ENCODE measurements at regions not wholly inside any gene's neighbourhood (a gene's known extent, or its start where the extent isn't known, plus 50 kb on each side); places are given as distances from the start of the nearest gene placed in this dataset.
"Not testable (repeated sequence)": the region's sequence is repeated elsewhere in the genome, so short reads cannot be mapped to it uniquely, and the experiment has no call there.

DNA sequence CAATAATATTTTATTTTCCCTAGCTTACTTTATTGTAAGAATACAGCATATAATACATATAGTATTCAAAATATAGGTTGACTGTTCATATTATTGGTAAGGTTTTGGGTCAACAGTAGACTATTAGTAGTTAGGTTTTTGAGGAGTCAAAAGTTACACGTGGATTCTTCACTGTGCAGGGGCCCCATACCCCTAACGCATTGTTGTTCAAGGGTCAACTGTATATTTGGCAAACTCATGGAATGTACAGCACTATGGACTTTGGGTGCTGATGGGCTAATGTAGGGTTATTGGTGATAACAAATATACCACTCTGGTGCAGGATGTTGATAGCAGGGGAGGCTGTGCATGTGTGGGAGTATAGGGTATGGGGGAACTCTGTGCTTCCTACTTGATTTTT, 397.2 kb downstream of the BCKDHB start:
- peaks cover 3% of the 10 kb centered on the region for H3K27me3 Mint-ChIP-seq
- no peaks in the 10 kb centered on the region for H3K9me3 Mint-ChIP-seq
- H3K36me3 Mint-ChIP-seq (ENCODE audit: low read depth), result no peaks in the 10 kb centered on the region
- H3K4me1 Mint-ChIP-seq, result no peaks in the 10 kb centered on the region
- DNase-seq, result no peak
- H3K27ac Mint-ChIP-seq, result no peak overlapping the region
- intact Hi-C loops (cut with micrococcal nuclease), result no loop called here
- H3K4me3 Mint-ChIP-seq, result no peak overlapping the region

DNA sequence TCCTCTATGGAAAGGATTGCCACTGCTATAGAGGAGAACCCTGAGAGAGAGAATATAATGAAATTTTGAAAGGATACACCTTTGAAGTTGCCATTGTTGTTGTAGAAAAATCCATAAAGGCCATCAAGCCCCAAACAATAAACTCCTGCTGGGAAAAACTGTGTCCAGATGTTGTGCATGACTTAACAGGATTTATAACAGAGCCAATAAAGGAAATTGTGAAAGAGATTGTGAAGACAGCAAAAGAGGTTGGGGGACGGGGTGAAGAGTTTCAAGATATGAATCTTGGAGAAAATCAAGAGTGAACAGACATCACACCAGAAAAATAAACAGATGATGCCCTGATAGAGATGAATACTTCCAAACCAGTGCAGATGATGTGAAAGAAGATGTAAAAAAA, 396.4 kb downstream of the BCKDHB start:
- no peak overlapping the region for H3K27ac Mint-ChIP-seq
- H3K36me3 Mint-ChIP-seq (ENCODE audit: low read depth), result no peaks in the 10 kb centered on the region
- DNase-seq, result no peak
- H3K9me3 Mint-ChIP-seq, result no peaks in the 10 kb centered on the region
- no peaks in the 10 kb centered on the region for H3K4me1 Mint-ChIP-seq
- intact Hi-C loops (cut with micrococcal nuclease), result no loop called here
- peaks cover 3% of the 10 kb centered on the region for H3K27me3 Mint-ChIP-seq
- H3K4me3 Mint-ChIP-seq, result no peak overlapping the region

- H3K4me3 Mint-ChIP-seq, result no peak overlapping the region
- H3K4me1 Mint-ChIP-seq, result no peaks in the 10 kb centered on the region
- no peaks in the 10 kb centered on the region for H3K9me3 Mint-ChIP-seq
- no peak overlapping the region for H3K27ac Mint-ChIP-seq
- H3K27me3 Mint-ChIP-seq, result peaks cover 3% of the 10 kb centered on the region
- no peaks in the 10 kb centered on the region for H3K36me3 Mint-ChIP-seq (ENCODE audit: low read depth)
- no peak for DNase-seq
- intact Hi-C loops (cut with micrococcal nuclease), result no loop called here
Observed at GRCh38 chr6:80501636-80502035, 395.2 kb downstream of the BCKDHB start.

- H3K4me1 Mint-ChIP-seq; H3K4me3 Mint-ChIP-seq; H3K27ac Mint-ChIP-seq; H3K36me3 Mint-ChIP-seq (ENCODE audit: low read depth); intact Hi-C loops (cut with micrococcal nuclease); H3K27me3 Mint-ChIP-seq; H3K9me3 Mint-ChIP-seq; DNase-seq: not testable (repeated sequence)
Observed at GRCh38 chr6:80497696-80498486, 391.4 kb downstream of the BCKDHB start.

DNA sequence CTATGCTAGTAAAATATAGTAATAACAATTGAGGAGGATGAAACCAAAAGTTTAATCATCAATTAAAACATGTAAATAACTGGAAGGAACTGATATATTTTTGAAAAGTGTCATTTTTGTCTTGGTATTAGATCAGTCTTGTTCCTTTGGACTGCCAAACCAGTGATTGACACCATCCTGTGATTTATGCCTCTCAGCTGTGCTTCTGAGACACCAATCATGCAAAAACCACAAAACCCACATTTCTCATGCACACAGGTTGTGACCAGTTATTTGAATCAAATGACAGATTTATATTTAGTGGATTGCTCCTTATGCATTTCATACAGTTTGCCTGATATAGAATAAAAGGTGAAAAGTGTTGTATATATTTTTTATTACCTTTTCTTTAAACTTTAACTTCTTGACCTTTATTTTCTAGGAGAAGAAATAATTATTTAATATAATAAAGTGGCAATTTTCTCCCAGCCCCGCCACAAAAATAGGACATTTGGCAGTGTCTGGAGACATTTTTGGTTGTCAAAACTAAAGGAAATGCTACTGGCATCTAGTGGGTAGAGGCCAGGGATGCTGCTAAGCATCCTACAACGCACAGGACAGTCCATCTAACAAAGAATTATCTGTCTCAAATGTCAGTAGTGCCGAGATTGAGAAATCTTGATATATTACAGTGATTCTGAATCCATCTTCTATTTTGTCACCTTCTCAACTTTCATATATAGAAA, 383.6 kb downstream of the BCKDHB start:
- intact Hi-C loops (cut with micrococcal nuclease), result no loop called here
- Mint-ChIP-seq H3K27ac (no peak overlapping the region), H3K9me3 (no peaks in the 10 kb centered on the region), H3K4me3 (no peak overlapping the region), H3K4me1 (no peaks in the 10 kb centered on the region), H3K27me3 (no peaks in the 10 kb centered on the region), H3K36me3 (ENCODE audit: low read depth) (no peaks in the 10 kb centered on the region)
- no peak for DNase-seq

DNA sequence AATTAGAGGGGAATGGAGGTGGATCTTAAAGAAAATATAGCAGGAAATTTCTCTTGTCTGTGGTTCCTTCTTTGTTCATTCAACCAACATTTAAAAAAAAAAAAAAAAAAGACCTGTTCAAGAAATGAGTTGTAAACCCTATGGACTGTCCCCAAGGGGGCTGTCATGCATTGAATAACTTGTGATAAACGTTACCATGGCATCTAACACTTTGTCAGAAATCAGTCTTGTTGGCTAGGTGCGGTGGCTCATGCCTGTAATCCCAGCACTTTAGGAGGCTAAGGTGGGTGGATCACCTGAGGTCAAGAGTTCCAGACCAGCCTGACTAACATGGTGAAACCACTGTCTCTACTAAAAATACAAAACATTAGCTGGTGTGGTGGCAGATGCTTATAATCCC, 381.7 kb downstream of the BCKDHB start:
- H3K36me3 Mint-ChIP-seq (ENCODE audit: low read depth), result no peaks in the 10 kb centered on the region
- no peak for DNase-seq
- H3K4me3 Mint-ChIP-seq, result no peak overlapping the region
- H3K27ac Mint-ChIP-seq, result no peak overlapping the region
- no peaks in the 10 kb centered on the region for H3K27me3 Mint-ChIP-seq
- H3K4me1 Mint-ChIP-seq, result no peaks in the 10 kb centered on the region
- intact Hi-C loops (cut with micrococcal nuclease), result no loop called here
- no peaks in the 10 kb centered on the region for H3K9me3 Mint-ChIP-seq

GRCh38 chr6:80485494-80485893, 379.0 kb downstream of the BCKDHB start:
- H3K9me3 Mint-ChIP-seq; H3K27ac Mint-ChIP-seq; H3K4me3 Mint-ChIP-seq; intact Hi-C loops (cut with micrococcal nuclease); H3K27me3 Mint-ChIP-seq; DNase-seq; H3K36me3 Mint-ChIP-seq (ENCODE audit: low read depth); H3K4me1 Mint-ChIP-seq: not testable (repeated sequence)

GRCh38 chr6:80482056-80482455, 375.6 kb downstream of the BCKDHB start:
- no peak overlapping the region for H3K27ac Mint-ChIP-seq
- no peak overlapping the region for H3K4me3 Mint-ChIP-seq
- H3K4me1 Mint-ChIP-seq, result no peaks in the 10 kb centered on the region
- no peak for DNase-seq
- intact Hi-C loops (cut with micrococcal nuclease), result no loop called here
- H3K27me3 Mint-ChIP-seq, result no peaks in the 10 kb centered on the region
- no peaks in the 10 kb centered on the region for H3K9me3 Mint-ChIP-seq
- H3K36me3 Mint-ChIP-seq (ENCODE audit: low read depth), result no peaks in the 10 kb centered on the region

DNA sequence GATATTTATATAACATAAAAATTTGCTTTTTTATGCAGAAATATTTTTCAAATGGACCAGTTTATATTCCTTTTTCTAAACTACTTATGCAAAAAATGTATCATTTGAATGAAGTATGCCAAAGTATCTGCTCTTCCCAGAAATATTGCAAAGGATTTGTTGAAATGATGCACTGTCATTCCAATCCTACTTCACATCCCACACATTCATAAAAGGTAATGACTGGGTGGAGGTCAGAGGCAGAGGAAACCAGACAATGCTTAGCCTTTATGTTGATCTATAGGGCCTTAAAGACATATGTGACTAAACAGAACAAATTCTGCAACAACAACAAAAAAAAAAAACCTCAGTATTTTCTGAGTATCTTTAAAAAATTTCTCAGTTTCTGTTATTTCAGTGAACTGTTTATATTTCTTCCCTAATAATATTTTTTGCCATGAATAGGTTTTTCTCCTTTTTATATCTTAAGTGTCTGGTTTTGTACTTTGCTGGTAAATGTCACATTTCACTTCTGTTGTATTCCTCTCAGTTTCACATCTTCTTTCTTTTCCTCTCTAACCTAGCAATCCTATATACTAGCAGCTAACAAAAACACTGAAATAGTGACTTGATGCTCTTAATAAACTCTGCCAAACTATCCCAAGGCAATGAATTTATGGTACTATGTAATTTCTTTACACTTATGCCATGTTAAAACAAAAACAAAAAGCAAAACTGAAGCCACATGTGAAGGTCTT, 374.1 kb downstream of the BCKDHB start:
- no peak for DNase-seq
- Mint-ChIP-seq H3K4me1 (no peaks in the 10 kb centered on the region), H3K9me3 (no peaks in the 10 kb centered on the region), H3K4me3 (no peak overlapping the region), H3K27me3 (no peaks in the 10 kb centered on the region), H3K36me3 (ENCODE audit: low read depth) (no peaks in the 10 kb centered on the region), H3K27ac (no peak overlapping the region)
- intact Hi-C loops (cut with micrococcal nuclease), result no loop called here

DNA sequence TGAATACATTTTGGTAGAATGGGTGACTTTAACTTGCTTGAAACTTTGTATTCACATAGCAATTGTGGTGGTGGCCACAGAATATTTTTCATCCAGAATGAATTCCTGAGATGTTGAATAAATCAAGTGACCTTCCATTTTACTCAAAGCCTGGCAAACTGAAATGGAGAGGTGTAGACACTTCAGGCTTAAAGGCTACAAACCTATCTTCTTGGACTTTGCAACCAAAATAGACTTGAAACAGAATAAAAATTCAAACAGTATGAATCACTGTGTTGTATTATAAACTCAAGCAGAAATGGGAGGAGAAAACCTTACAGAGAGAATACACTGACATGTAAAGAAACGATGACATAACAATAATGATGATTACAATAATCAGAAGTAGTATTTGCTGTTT, 371.6 kb downstream of the BCKDHB start:
- Mint-ChIP-seq H3K36me3 (ENCODE audit: low read depth) (no peaks in the 10 kb centered on the region), H3K4me3 (no peak overlapping the region), H3K9me3 (no peaks in the 10 kb centered on the region), H3K27ac (no peak overlapping the region), H3K4me1 (no peaks in the 10 kb centered on the region), H3K27me3 (no peaks in the 10 kb centered on the region)
- intact Hi-C loops (cut with micrococcal nuclease), result no loop called here
- DNase-seq, result no peak

- H3K27ac Mint-ChIP-seq, result no peak overlapping the region
- H3K9me3 Mint-ChIP-seq, result no peaks in the 10 kb centered on the region
- H3K27me3 Mint-ChIP-seq, result no peaks in the 10 kb centered on the region
- no peaks in the 10 kb centered on the region for H3K36me3 Mint-ChIP-seq (ENCODE audit: low read depth)
- intact Hi-C loops (cut with micrococcal nuclease), result no loop called here
- no peak overlapping the region for H3K4me3 Mint-ChIP-seq
- no peaks in the 10 kb centered on the region for H3K4me1 Mint-ChIP-seq
- DNase-seq, result no peak
Observed at GRCh38 chr6:80477591-80477990, 371.1 kb downstream of the BCKDHB start.

- H3K36me3 Mint-ChIP-seq (ENCODE audit: low read depth), result no peaks in the 10 kb centered on the region
- no peaks in the 10 kb centered on the region for H3K27me3 Mint-ChIP-seq
- no peaks in the 10 kb centered on the region for H3K4me1 Mint-ChIP-seq
- intact Hi-C loops (cut with micrococcal nuclease), result no loop called here
- DNase-seq, result no peak
- H3K9me3 Mint-ChIP-seq, result no peaks in the 10 kb centered on the region
- H3K4me3 Mint-ChIP-seq, result no peak overlapping the region
- no peak overlapping the region for H3K27ac Mint-ChIP-seq
Observed at GRCh38 chr6:80472271-80472670, 365.8 kb downstream of the BCKDHB start.

DNA sequence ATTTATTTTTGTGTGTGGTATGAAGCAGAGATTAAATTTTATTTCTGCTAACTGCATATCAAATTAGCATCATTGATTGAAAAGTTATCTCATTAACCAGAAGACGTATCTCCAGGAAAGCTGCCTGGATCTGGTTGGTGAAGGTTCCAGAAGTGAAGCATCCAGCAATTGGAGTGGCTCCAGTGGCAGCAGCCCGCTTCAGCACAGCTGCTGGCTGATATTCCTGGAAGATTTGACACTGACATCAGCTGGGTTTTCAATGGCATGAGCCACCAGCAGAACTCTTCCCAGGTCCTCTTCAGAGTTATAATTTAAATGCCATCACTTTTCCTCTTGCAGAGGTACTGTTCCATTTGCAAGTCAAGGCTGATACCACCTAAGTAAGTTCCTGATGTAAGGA, 363.5 kb downstream of the BCKDHB start:
- no peaks in the 10 kb centered on the region for H3K4me1 Mint-ChIP-seq
- no peak overlapping the region for H3K4me3 Mint-ChIP-seq
- intact Hi-C loops (cut with micrococcal nuclease), result no loop called here
- no peak for DNase-seq
- H3K27ac Mint-ChIP-seq, result no peak overlapping the region
- H3K36me3 Mint-ChIP-seq (ENCODE audit: low read depth), result no peaks in the 10 kb centered on the region
- no peaks in the 10 kb centered on the region for H3K9me3 Mint-ChIP-seq
- H3K27me3 Mint-ChIP-seq, result no peaks in the 10 kb centered on the region

- DNase-seq, result no peak
- no peaks in the 10 kb centered on the region for H3K9me3 Mint-ChIP-seq
- H3K27me3 Mint-ChIP-seq, result no peaks in the 10 kb centered on the region
- no peak overlapping the region for H3K4me3 Mint-ChIP-seq
- no peaks in the 10 kb centered on the region for H3K36me3 Mint-ChIP-seq (ENCODE audit: low read depth)
- intact Hi-C loops (cut with micrococcal nuclease), result no loop called here
- no peaks in the 10 kb centered on the region for H3K4me1 Mint-ChIP-seq
- no peak overlapping the region for H3K27ac Mint-ChIP-seq
Observed at GRCh38 chr6:80468398-80468797, 361.9 kb downstream of the BCKDHB start.

Data from activated CD4-positive, alpha-beta T cell treated with anti-CD3 and anti-CD28 coated beads, Interleukin-2, amount 10 ng/mL, durations not matched to agents 24 days and 14 days (primary cell).